ENCODE measurements at regions not wholly inside any gene's neighbourhood (a gene's known extent, or its start where the extent isn't known, plus 50 kb on each side); places are given as distances from the start of the nearest gene placed in this dataset.

- no peak overlapping the region for H3K4me3 ChIP-seq (ENCODE audit: low read depth, low read length)
- no peak for DNase-seq (ENCODE audit: low read depth)
- no peak for TF ChIP-seq CTCF (IDR thresholded peaks at IDR 0.05; ENCODE audit: low read depth, low read length, missing control alignments)
Observed at GRCh38 chr7:46079421-46079820, 158.3 kb upstream of the IGFBP3 start.

GRCh38 chr7:46076527-46076926, 155.5 kb upstream of the IGFBP3 start:
- DNase-seq (ENCODE audit: low read depth), result no peak
- no peak overlapping the region for H3K4me3 ChIP-seq (ENCODE audit: low read depth, low read length)
- TF ChIP-seq CTCF (IDR thresholded peaks at IDR 0.05; ENCODE audit: low read depth, low read length, missing control alignments), result no peak

GRCh38 chr7:46072722-46073121, 151.7 kb upstream of the IGFBP3 start:
- no peak for DNase-seq (ENCODE audit: low read depth)
- TF ChIP-seq CTCF (IDR thresholded peaks at IDR 0.05; ENCODE audit: low read depth, low read length, missing control alignments), result no peak
- H3K4me3 ChIP-seq (ENCODE audit: low read depth, low read length), result no peak overlapping the region

GRCh38 chr7:46071601-46072000, 150.5 kb upstream of the IGFBP3 start:
- DNase-seq (ENCODE audit: low read depth), result no peak
- no peak for TF ChIP-seq CTCF (IDR thresholded peaks at IDR 0.05; ENCODE audit: low read depth, low read length, missing control alignments)
- H3K4me3 ChIP-seq (ENCODE audit: low read depth, low read length), result no peak overlapping the region

GRCh38 chr7:46071076-46071475, 150.0 kb upstream of the IGFBP3 start:
- no peak overlapping the region for H3K4me3 ChIP-seq (ENCODE audit: low read depth, low read length)
- no peak for DNase-seq (ENCODE audit: low read depth)
- TF ChIP-seq CTCF (IDR thresholded peaks at IDR 0.05; ENCODE audit: low read depth, low read length, missing control alignments), result no peak

- DNase-seq (ENCODE audit: low read depth), result no peak
- TF ChIP-seq CTCF (IDR thresholded peaks at IDR 0.05; ENCODE audit: low read depth, low read length, missing control alignments), result no peak
- no peak overlapping the region for H3K4me3 ChIP-seq (ENCODE audit: low read depth, low read length)
Observed at GRCh38 chr7:46068159-46068558, 147.1 kb upstream of the IGFBP3 start.

GRCh38 chr7:46059308-46060020, 138.4 kb upstream of the IGFBP3 start:
- no peak for TF ChIP-seq CTCF (IDR thresholded peaks at IDR 0.05; ENCODE audit: low read depth, low read length, missing control alignments)
- no peak for DNase-seq (ENCODE audit: low read depth)
- no peak overlapping the region for H3K4me3 ChIP-seq (ENCODE audit: low read depth, low read length)
